ENCODE measurements at regions not wholly inside any gene's neighbourhood (a gene's known extent, or its start where the extent isn't known, plus 50 kb on each side); places are given as distances from the start of the nearest gene placed in this dataset.
A peak's percentile ranks its signal among the peaks of the same experiment; 100 is the strongest.

DNA sequence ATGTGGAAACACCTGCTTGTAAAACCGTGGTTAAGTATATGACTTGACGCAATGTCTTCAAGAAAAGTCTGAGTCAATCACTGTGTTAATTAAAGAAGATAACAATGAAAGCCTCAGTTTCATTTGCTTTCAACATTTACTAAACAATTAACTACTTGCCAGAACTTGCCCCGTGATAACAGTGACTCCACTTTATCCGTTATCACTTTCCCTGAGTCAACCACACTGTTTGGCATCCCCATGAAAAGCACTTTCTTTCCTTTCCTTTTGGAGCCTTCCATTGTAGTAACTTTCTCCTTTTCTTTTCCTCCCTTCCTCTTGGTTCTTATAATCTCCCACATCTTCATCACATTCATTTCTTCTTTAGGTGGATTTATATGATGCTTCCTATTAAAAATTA lies 435.1 kb upstream of the GOT2 start:
- TF ChIP-seq RAD21 (IDR thresholded peaks at IDR 0.05; ENCODE audit: low read depth) (no peak), CREB1 (IDR thresholded peaks at IDR 0.05; ENCODE audit: low read depth) (no peak), CEBPB (IDR thresholded peaks at IDR 0.05) (no peak), TCF12 (IDR thresholded peaks at IDR 0.05; ENCODE audit: low read depth) (no peak), YY1 (IDR thresholded peaks at IDR 0.05; ENCODE audit: low read depth) (no peak)

DNA sequence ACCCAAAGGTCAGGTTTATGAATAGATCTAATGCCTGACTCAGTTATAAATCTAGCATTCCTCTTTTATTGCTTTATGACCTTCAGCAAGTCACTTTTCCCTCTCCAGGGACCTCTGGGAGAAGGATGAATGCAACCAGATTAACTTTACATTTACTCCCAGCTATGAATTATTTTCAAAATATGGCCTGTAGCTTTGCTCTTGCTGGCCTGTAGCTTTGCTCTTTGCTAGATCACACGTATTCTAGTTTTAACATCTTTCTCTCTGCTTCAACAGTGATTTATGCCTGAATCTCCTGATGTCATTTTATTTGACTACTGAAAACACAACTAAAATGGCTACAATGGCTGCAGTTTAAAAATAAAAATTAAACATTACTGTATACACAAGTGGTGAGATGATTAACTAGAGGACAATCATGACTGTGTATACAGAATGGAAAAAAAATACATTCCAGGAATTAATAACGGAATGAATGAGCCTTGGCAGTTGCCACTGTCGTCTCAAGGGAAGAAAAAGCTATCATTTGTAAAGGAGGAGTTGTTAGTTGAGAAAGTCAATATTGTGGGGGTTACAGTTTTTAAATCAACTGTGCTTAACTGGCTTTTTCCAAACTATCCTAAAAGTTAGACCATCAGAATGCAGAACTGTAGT lies 434.5 kb upstream of the GOT2 start:
- TF ChIP-seq TCF12 (IDR thresholded peaks at IDR 0.05; ENCODE audit: low read depth) = no peak
- TF ChIP-seq CREB1 (IDR thresholded peaks at IDR 0.05; ENCODE audit: low read depth) = no peak
- TF ChIP-seq RAD21 (IDR thresholded peaks at IDR 0.05; ENCODE audit: low read depth) = no peak
- TF ChIP-seq NFIC (IDR thresholded peaks at IDR 0.05) = no peak
- TF ChIP-seq ZBTB7A (IDR thresholded peaks at IDR 0.05; ENCODE audit: low read depth) = no peak
- no peak for TF ChIP-seq YY1 (IDR thresholded peaks at IDR 0.05; ENCODE audit: low read depth)
- TF ChIP-seq REST (IDR thresholded peaks at IDR 0.05; ENCODE audit: low read depth) = no peak
- TF ChIP-seq, protein P1, sequence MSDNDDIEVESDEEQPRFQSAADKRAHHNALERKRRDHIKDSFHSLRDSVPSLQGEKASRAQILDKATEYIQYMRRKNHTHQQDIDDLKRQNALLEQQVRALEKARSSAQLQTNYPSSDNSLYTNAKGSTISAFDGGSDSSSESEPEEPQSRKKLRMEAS (IDR thresholded peaks at IDR 0.05) = no peak
- no peak for TF ChIP-seq EP300 (IDR thresholded peaks at IDR 0.05; ENCODE audit: borderline replicate concordance)
- TF ChIP-seq FOXM1 (IDR thresholded peaks at IDR 0.05; ENCODE audit: borderline replicate concordance, low read depth) = no peak
- no peak for TF ChIP-seq USF1 (IDR thresholded peaks at IDR 0.05)
- TF ChIP-seq EGR1 (IDR thresholded peaks at IDR 0.05) = no peak

GRCh38 chr16:59164461-59164860 lies 430.3 kb upstream of the GOT2 start:
- peak; percentile 85 for TF ChIP-seq REST (IDR thresholded peaks at IDR 0.05; ENCODE audit: low read depth)
- no peak for TF ChIP-seq YY1 (IDR thresholded peaks at IDR 0.05; ENCODE audit: low read depth)
- no peak for TF ChIP-seq ZBTB7A (IDR thresholded peaks at IDR 0.05; ENCODE audit: low read depth)

DNA sequence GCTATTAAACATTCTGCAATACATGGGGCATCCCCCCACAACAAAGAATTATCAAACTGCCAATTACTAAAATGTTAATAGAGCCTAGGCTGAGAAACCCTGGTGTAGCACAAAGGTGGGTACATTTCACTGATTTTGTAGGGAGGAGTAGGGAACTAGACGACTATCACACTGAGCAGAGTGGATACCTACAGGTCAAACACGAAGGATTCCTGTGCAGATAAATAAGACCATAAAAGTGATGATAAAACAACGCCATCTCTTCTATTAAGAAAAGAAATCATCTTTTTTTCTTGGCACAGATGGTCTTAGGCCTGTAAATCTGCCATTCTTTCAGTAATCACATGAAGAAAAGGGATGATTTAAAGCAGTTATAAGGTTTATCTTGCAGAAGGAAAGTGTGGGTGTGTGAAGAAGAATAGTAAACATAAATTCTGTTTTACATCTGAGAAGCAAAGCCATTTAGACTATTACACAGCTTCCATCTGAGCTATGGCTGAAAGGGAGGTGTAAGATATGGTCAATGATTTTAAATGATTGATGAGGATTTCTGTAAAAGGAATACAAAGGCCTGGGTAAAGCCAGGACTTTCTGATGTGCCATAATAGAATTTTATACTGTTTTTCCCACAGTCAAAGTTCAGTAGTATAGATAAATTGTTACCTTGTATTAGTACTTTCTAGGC lies 429.4 kb upstream of the GOT2 start:
- TF ChIP-seq, protein P1 (IDR thresholded peaks at IDR 0.05) = no peak

DNA sequence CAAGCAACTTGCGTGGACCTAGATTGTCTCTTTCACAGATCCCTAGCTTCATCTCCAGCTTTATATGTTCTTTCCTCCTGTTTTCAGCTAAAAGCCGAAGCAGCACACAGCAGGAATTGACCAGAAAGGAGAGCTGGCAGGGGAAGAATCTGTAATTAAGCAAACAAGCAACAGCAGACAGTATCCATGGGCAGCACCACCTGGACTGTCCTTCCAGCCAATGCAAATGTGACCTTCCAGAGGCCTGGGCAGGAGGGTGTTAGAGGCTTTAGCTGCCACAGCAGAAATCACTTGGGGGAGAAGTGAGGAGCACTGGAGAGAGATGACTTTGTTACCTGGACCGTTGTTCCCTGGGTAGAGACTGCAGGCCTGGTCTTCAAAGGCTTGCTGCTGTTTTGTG lies 427.6 kb upstream of the GOT2 start:
- TF ChIP-seq TEAD4 (IDR thresholded peaks at IDR 0.05) = no peak

DNA sequence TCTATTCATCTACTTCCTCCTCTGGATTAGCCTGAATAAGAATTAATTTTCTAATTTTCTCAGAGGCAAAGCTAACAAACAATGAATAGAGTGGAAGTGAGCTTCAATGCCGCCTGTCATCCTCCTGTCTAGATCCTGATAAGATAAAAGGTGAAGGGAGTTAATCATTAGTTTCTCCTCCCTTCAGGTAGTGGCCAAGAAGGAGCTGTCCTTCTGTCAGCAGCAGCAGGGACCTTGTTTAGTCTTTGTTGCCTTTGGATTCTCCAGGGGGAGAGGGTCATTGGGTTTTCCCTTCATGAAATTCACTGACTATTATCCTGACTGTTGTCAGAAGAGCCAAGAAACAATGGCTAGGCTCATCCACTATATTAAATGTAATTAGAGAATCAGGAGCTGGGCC lies 420.2 kb upstream of the GOT2 start:
- no peak for TF ChIP-seq TCF12 (IDR thresholded peaks at IDR 0.05; ENCODE audit: low read depth)
- no peak for TF ChIP-seq USF1 (IDR thresholded peaks at IDR 0.05)
- no peak for TF ChIP-seq CREB1 (IDR thresholded peaks at IDR 0.05; ENCODE audit: low read depth)

DNA sequence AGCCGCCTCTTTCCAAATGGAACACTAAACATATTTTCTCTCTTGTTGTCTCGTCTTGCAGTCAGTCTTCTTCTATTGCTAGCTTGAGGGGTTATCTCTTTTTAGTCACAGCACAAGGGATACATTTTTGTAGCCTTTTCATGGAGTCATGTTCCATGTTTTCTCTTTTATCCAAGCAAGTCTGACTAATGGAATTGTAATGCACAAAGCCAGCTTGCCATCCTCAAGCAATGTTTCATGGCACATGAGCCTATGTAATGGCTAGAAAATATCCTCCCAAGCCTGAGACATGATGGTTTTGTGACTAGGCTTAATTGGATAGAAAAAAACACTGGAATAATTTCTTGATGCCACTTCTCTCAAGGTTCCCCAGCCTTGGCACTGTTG lies 414.6 kb upstream of the GOT2 start:
- no peak for TF ChIP-seq YY1 (IDR thresholded peaks at IDR 0.05; ENCODE audit: low read depth)
- TF ChIP-seq EP300 (IDR thresholded peaks at IDR 0.05; ENCODE audit: borderline replicate concordance) = no peak
- no peak for TF ChIP-seq USF1 (IDR thresholded peaks at IDR 0.05)
- TF ChIP-seq EGR1 (IDR thresholded peaks at IDR 0.05) = no peak
- no peak for TF ChIP-seq RAD21 (IDR thresholded peaks at IDR 0.05; ENCODE audit: low read depth)
- no peak for TF ChIP-seq CREB1 (IDR thresholded peaks at IDR 0.05; ENCODE audit: low read depth)
- TF ChIP-seq, protein P1 (IDR thresholded peaks at IDR 0.05) = no peak
- no peak for TF ChIP-seq NFIC (IDR thresholded peaks at IDR 0.05)
- TF ChIP-seq REST (IDR thresholded peaks at IDR 0.05; ENCODE audit: low read depth) = no peak
- TF ChIP-seq TAF1 (IDR thresholded peaks at IDR 0.05; ENCODE audit: low read depth) = no peak
- TF ChIP-seq TCF12 (IDR thresholded peaks at IDR 0.05; ENCODE audit: low read depth) = no peak
- TF ChIP-seq ZBTB7A (IDR thresholded peaks at IDR 0.05; ENCODE audit: low read depth) = no peak
- no peak for TF ChIP-seq TEAD4 (IDR thresholded peaks at IDR 0.05)
- TF ChIP-seq CEBPB (IDR thresholded peaks at IDR 0.05) = no peak
- TF ChIP-seq FOXM1 (IDR thresholded peaks at IDR 0.05; ENCODE audit: borderline replicate concordance, low read depth) = no peak
